ENCODE measurements at regions not wholly inside any gene's neighbourhood (a gene's known extent, or its start where the extent isn't known, plus 50 kb on each side); places are given as distances from the start of the nearest gene placed in this dataset.

- H3K9me3 Mint-ChIP-seq = no peaks in the 10 kb centered on the region
- H3K4me3 Mint-ChIP-seq = no peak overlapping the region
- intact Hi-C loops (cut with micrococcal nuclease) = no loop called here
- TF ChIP-seq, protein P1, sequence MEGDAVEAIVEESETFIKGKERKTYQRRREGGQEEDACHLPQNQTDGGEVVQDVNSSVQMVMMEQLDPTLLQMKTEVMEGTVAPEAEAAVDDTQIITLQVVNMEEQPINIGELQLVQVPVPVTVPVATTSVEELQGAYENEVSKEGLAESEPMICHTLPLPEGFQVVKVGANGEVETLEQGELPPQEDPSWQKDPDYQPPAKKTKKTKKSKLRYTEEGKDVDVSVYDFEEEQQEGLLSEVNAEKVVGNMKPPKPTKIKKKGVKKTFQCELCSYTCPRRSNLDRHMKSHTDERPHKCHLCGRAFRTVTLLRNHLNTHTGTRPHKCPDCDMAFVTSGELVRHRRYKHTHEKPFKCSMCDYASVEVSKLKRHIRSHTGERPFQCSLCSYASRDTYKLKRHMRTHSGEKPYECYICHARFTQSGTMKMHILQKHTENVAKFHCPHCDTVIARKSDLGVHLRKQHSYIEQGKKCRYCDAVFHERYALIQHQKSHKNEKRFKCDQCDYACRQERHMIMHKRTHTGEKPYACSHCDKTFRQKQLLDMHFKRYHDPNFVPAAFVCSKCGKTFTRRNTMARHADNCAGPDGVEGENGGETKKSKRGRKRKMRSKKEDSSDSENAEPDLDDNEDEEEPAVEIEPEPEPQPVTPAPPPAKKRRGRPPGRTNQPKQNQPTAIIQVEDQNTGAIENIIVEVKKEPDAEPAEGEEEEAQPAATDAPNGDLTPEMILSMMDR (IDR thresholded peaks at IDR 0.05) = no peak
- ATAC-seq (ENCODE audit: low read depth) (no peak), DNase-seq (no peak)
- H3K4me1 Mint-ChIP-seq = peaks cover 16% of the 10 kb centered on the region
- H3K36me3 Mint-ChIP-seq (ENCODE audit: low read depth) = no peaks in the 10 kb centered on the region
- POLR2A ChIA-PET = no interaction called here
- no peaks in the 10 kb centered on the region for H3K27me3 Mint-ChIP-seq
- CTCF ChIA-PET = no interaction called here
- H3K27ac Mint-ChIP-seq = no peak overlapping the region
Observed at GRCh38 chr12:67920413-67920812, 68.8 kb upstream of the IFNG-AS1 start.

DNA sequence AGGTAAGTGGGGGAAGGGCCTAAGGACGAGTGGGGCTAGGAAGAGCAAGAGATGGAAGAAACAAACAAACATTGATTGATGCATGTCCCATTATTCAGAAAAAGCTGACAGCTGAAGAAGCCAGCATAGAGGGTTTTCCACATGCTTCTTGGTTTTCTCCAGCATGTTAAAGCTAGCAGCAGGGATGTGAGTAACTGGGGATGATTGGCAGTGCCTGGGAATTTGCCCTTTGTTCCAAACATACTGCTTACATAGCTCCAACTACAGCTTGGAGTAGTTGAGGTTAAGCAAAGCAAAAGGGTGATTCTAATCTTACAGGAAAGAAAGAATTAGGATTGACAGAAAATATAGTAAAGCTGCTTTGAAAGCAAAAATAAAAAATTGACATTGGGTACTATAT, 68.0 kb upstream of the IFNG-AS1 start:
- DNase-seq = no peak
- H3K27me3 Mint-ChIP-seq = no peaks in the 10 kb centered on the region
- peaks cover 16% of the 10 kb centered on the region for H3K4me1 Mint-ChIP-seq
- intact Hi-C loops (cut with micrococcal nuclease) = no loop called here
- ATAC-seq (ENCODE audit: low read depth) = no peak
- ChIA-PET CTCF (interaction anchor here (1.3 kb wide), 1 partner anchor 13 kb away, joined by 3 read pairs; no protein-coding TSS in a partner anchor), POLR2A (no interaction called here)
- H3K27ac Mint-ChIP-seq = no peak overlapping the region
- no peaks in the 10 kb centered on the region for H3K36me3 Mint-ChIP-seq (ENCODE audit: low read depth)
- TF ChIP-seq, protein P1 (IDR thresholded peaks at IDR 0.05) = no peak
- no peak overlapping the region for H3K4me3 Mint-ChIP-seq
- no peaks in the 10 kb centered on the region for H3K9me3 Mint-ChIP-seq

GRCh38 chr12:67922245-67922644, 67.0 kb upstream of the IFNG-AS1 start:
- Mint-ChIP-seq H3K4me3 (no peak overlapping the region), H3K36me3 (ENCODE audit: low read depth) (no peaks in the 10 kb centered on the region), H3K27me3 (no peaks in the 10 kb centered on the region), H3K27ac (no peak overlapping the region), H3K9me3 (no peaks in the 10 kb centered on the region), H3K4me1 (peaks cover 16% of the 10 kb centered on the region)
- TF ChIP-seq, protein P1 (IDR thresholded peaks at IDR 0.05) = no peak
- intact Hi-C loops (cut with micrococcal nuclease) = no loop called here
- ChIA-PET CTCF (interaction anchor here (1.3 kb wide), 1 partner anchor 14 kb away, joined by 3 read pairs; no protein-coding TSS in a partner anchor), POLR2A (no interaction called here)
- ATAC-seq (ENCODE audit: low read depth) = no peak
- no peak for DNase-seq

DNA sequence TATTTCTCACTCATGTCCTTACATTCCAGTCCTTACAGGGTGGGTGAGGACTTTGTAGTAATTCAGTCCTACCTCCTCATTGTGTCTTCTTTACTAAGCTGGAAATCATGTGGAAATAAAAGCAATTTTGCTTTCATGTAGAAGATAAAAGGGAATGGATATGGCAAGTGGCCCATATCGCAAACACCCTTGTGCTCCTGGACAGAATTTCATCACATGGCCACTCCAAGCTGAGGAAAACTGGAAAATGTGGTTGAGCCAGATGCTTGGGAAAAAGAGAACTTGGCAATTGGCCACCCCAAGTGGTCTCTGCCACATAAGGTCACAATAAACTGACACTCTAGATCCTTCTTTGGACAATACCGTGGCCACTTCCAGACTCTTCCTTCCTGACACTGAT, 64.2 kb upstream of the IFNG-AS1 start:
- no peak for DNase-seq
- no peaks in the 10 kb centered on the region for H3K27me3 Mint-ChIP-seq

GRCh38 chr12:67925552-67925951, 63.7 kb upstream of the IFNG-AS1 start:
- Mint-ChIP-seq H3K27me3 (no peaks in the 10 kb centered on the region), H3K36me3 (ENCODE audit: low read depth) (no peaks in the 10 kb centered on the region), H3K4me1 (peaks cover under 1% of the 10 kb centered on the region), H3K4me3 (no peak overlapping the region), H3K27ac (no peak overlapping the region), H3K9me3 (no peaks in the 10 kb centered on the region)
- no peak for DNase-seq
- intact Hi-C loops (cut with micrococcal nuclease) = no loop called here
- TF ChIP-seq, protein P1 (IDR thresholded peaks at IDR 0.05) = no peak
- ChIA-PET CTCF (interaction anchor here (1.5 kb wide), 1 partner anchor 10 kb away, joined by 3 read pairs; no protein-coding TSS in a partner anchor), POLR2A (no interaction called here)
- ATAC-seq (ENCODE audit: low read depth) = no peak

More for the DNA sequence above, 64.2 kb upstream of the IFNG-AS1 start:
- H3K36me3 Mint-ChIP-seq (ENCODE audit: low read depth) = no peaks in the 10 kb centered on the region
- H3K27ac Mint-ChIP-seq = no peak overlapping the region
- TF ChIP-seq, protein P1 (IDR thresholded peaks at IDR 0.05) = no peak
- intact Hi-C loops (cut with micrococcal nuclease) = no loop called here
- no peak overlapping the region for H3K4me3 Mint-ChIP-seq
- H3K4me1 Mint-ChIP-seq = peaks cover 5% of the 10 kb centered on the region
- POLR2A ChIA-PET = no interaction called here
- no peaks in the 10 kb centered on the region for H3K9me3 Mint-ChIP-seq
- no peak for ATAC-seq (ENCODE audit: low read depth)
- CTCF ChIA-PET = interaction anchor here (1.5 kb wide), 1 partner anchor 11 kb away, joined by 3 read pairs; no protein-coding TSS in a partner anchor

Data from activated B cell treated with CpG ODN at 0.5 μM for 24 hours (primary cell).